GM23248 (cell line): ENCODE measurements at regions not wholly inside any gene's neighbourhood (a gene's known extent, or its start where the extent isn't known, plus 50 kb on each side); places are given as distances from the start of the nearest gene placed in this dataset.

Source experiments
- EZH2 ChIP-seq: fragments of 200-600 bp; sonication (generic); IDR thresholded peaks from 2 replicates; pipeline ENCODE4 v1.6.1; 2018; ENCODE audit warnings: antibody characterized with exemption, mild to moderate bottlenecking; ENCODE audit not compliant: insufficient read depth, poor library complexity, severe bottlenecking
- EZH2phosphoT487 ChIP-seq: fragments of 200-600 bp; sonication (generic); IDR thresholded peaks from 2 replicates; pipeline ENCODE4 v1.6.1; 2018; ENCODE audit warnings: antibody characterized with exemption, moderate library complexity, mild to moderate bottlenecking, low read depth; ENCODE audit not compliant: insufficient read depth

- no peak for TF ChIP-seq EZH2
- TF ChIP-seq EZH2phosphoT487, result no peak
Observed at GRCh38 chr13:22030321-22030720, 359.4 kb downstream of the FGF9 start.
